ENCODE measurements at regions not wholly inside any gene's neighbourhood (a gene's known extent, or its start where the extent isn't known, plus 50 kb on each side); places are given as distances from the start of the nearest gene placed in this dataset.

GRCh38 chr5:176711883-176712282, 64.6 kb downstream of the TSPAN17 start:
- no peak for DNase-seq (ENCODE audit: low read depth)

GRCh38 chr5:176712546-176713304, 65.4 kb downstream of the TSPAN17 start:
- DNase-seq (ENCODE audit: low read depth) = no peak

GRCh38 chr5:176713409-176713808, 66.1 kb downstream of the TSPAN17 start:
- no peak for DNase-seq (ENCODE audit: low read depth)

- DNase-seq (ENCODE audit: low read depth) = no peak
Observed at GRCh38 chr5:176714067-176714466, 66.8 kb downstream of the TSPAN17 start.

- peak; percentile 52 for DNase-seq (ENCODE audit: low read depth)
Observed at GRCh38 chr5:176716320-176716719, 69.0 kb downstream of the TSPAN17 start.

GRCh38 chr5:176719113-176719739, 71.9 kb downstream of the TSPAN17 start:
- DNase-seq (ENCODE audit: low read depth) = no peak

- no peak for DNase-seq (ENCODE audit: low read depth)
Observed at GRCh38 chr5:176721509-176721908, 74.2 kb downstream of the TSPAN17 start.

GRCh38 chr5:176722757-176723156, 75.5 kb downstream of the TSPAN17 start:
- no peak for DNase-seq (ENCODE audit: low read depth)

- no peak for DNase-seq (ENCODE audit: low read depth)
Observed at GRCh38 chr5:176723440-176723839, 76.2 kb downstream of the TSPAN17 start.

GRCh38 chr5:176724472-176724871, 77.2 kb downstream of the TSPAN17 start:
- no peak for DNase-seq (ENCODE audit: low read depth)

GRCh38 chr5:176725521-176726280, 78.4 kb downstream of the TSPAN17 start:
- no peak for DNase-seq (ENCODE audit: low read depth)

- DNase-seq (ENCODE audit: low read depth) = no peak
Observed at GRCh38 chr5:176726746-176727527, 79.7 kb downstream of the TSPAN17 start.

- DNase-seq (ENCODE audit: low read depth) = no peak
Observed at GRCh38 chr5:176727528-176727900, 80.2 kb downstream of the TSPAN17 start.

- DNase-seq (ENCODE audit: low read depth) = no peak
Observed at GRCh38 chr5:176727983-176728675, 80.8 kb downstream of the TSPAN17 start.

- no peak for DNase-seq (ENCODE audit: low read depth)
Observed at GRCh38 chr5:176728831-176729251, 81.5 kb upstream of the UNC5A start.

- DNase-seq (ENCODE audit: low read depth) = no peak
Observed at GRCh38 chr5:176730815-176731475, 79.4 kb upstream of the UNC5A start.

- DNase-seq (ENCODE audit: low read depth) = no peak
Observed at GRCh38 chr5:176731506-176732160, 78.7 kb upstream of the UNC5A start.

- DNase-seq (ENCODE audit: low read depth) = no peak
Observed at GRCh38 chr5:176732306-176732705, 78.1 kb upstream of the UNC5A start.

- no peak for DNase-seq (ENCODE audit: low read depth)
Observed at GRCh38 chr5:176732736-176733405, 77.5 kb upstream of the UNC5A start.

Data from GM04504 (cell line).